OCI-LY1 (cell line): ENCODE measurements at regions not wholly inside any gene's neighbourhood (a gene's known extent, or its start where the extent isn't known, plus 50 kb on each side); places are given as distances from the start of the nearest gene placed in this dataset.

Experiments
- CTCF ChIP-seq: fragments of 200-600 bp; sonication (generic), shearing (Covaris generic); IDR thresholded peaks from 2 replicates; pipeline ENCODE4 v1.5.1; 2017; ENCODE audit warnings: mild to moderate bottlenecking, antibody characterized with exemption, low read length, moderate library complexity, mixed read lengths
- EZH2 ChIP-seq: fragments of 200-600 bp; sonication (generic), shearing (Covaris generic); IDR thresholded peaks from 2 replicates; pipeline ENCODE4 v1.8.0; 2017; ENCODE audit warnings: borderline replicate concordance, mixed run types, mild to moderate bottlenecking, antibody characterized with exemption, low read length, moderate library complexity, mixed read lengths

- TF ChIP-seq CTCF, result no peak
- no peak for TF ChIP-seq EZH2
Measured at GRCh38 chr9:91066042-91066415, 264.4 kb downstream of the SYK start.
